Spleen (tissue), 7 donors: ENCODE measurements at regions not wholly inside any gene's neighbourhood (a gene's known extent, or its start where the extent isn't known, plus 50 kb on each side); places are given as distances from the start of the nearest gene placed in this dataset.

Experiments used
- CTCF ChIP-seq, 11 experiments: fragments of 200-600 bp in 7 of 11; fragments of 450-650 bp in 4 of 11; sonication (generic) in 4 of 11; IDR thresholded peaks in 8 of 11; conservative IDR thresholded peaks in 3 of 11; 1 replicate in 7 of 11; 2 replicates in 4 of 11; pipeline versions ENCODE4 v1.4.0 to v1.8.0; 2016 to 2021; ENCODE audit warnings: antibody characterized with exemption in 11 of 11, inconsistent platforms in 4 of 11, mild to moderate bottlenecking in 1 of 11
- POLR2A ChIP-seq, 3 donors: fragments of 450-650 bp; IDR thresholded peaks; one replicate each; pipeline ENCODE4 v1.5.1; 2017; ENCODE audit warnings: antibody characterized with exemption in 3 of 3, mild to moderate bottlenecking in 1 of 3
- POLR2AphosphoS5 ChIP-seq, 3 donors: sonication (generic); formaldehyde crosslinking; IDR thresholded peaks; one replicate each; pipeline ENCODE4 v1.5.1; 2017; ENCODE audit warnings: antibody characterized with exemption in 3 of 3
- donor health status: DM: no; HTN: no; CAD: no; lungs with moderate emphysema.
- donor health status: DM: no; HTN: no; CAD: no.
- donor health status: DM: no; HTN: no; CAD: no.

GRCh38 chr18:998936-999335, 94.3 kb downstream of the ADCYAP1 start:
- TF ChIP-seq CTCF (IDR thresholded peaks at IDR 0.05 in 8 of 11, conservative IDR thresholded peaks at IDR 0.05 in 3 of 11) (no peak), POLR2AphosphoS5 (IDR thresholded peaks at IDR 0.05) (no peak), POLR2A (IDR thresholded peaks at IDR 0.05) (no peak)
